SK-N-SH (cell line): ENCODE measurements at regions not wholly inside any gene's neighbourhood (a gene's known extent, or its start where the extent isn't known, plus 50 kb on each side); places are given as distances from the start of the nearest gene placed in this dataset.

Source experiments
- CTCF ChIP-seq: fragments of 200-600 bp; sonication (generic); IDR thresholded peaks from 2 replicates; pipeline ENCODE4 v1.6.1; 2017; ENCODE audit warnings: antibody characterized with exemption, mild to moderate bottlenecking, moderate library complexity
- EP300 ChIP-seq, 2 experiments: IDR thresholded peaks; 2 replicates each; pipeline versions ENCODE4 v1.4.0 to v1.6.1; 2012; ENCODE audit warnings: borderline replicate concordance in 1 of 2, low read depth in 1 of 2, low read length in 1 of 2
- EZH2phosphoT487 ChIP-seq: fragments of 200-600 bp; sonication (generic); IDR thresholded peaks from 2 replicates; pipeline ENCODE4 v1.6.1; 2017; ENCODE audit warnings: low read depth, mixed run types, mild to moderate bottlenecking, antibody characterized with exemption, moderate library complexity, borderline replicate concordance
- MAX ChIP-seq: IDR thresholded peaks from 2 replicates; pipeline ENCODE4 v1.4.0; 2012; ENCODE audit warnings: low read depth
- MXI1 ChIP-seq: IDR thresholded peaks from 2 replicates; pipeline ENCODE4 v1.6.1; 2012; ENCODE audit warnings: mild to moderate bottlenecking, low read depth, low read length, improper control_type of control experiment
- RAD21 ChIP-seq: IDR thresholded peaks from 2 replicates; pipeline ENCODE4 v1.6.1; 2012; ENCODE audit warnings: mild to moderate bottlenecking, low read length

- no peak for TF ChIP-seq RAD21
- no peak for TF ChIP-seq MXI1
- TF ChIP-seq EZH2phosphoT487 = no peak
- no peak for TF ChIP-seq CTCF
- no peak for TF ChIP-seq MAX
- no peak for TF ChIP-seq EP300 (IDR thresholded peaks at IDR 0.05; ENCODE audit: borderline replicate concordance in 1 of 2, low read depth in 1 of 2, low read length in 1 of 2)
Observed at GRCh38 chr4:33751050-33751449, 2493.3 kb downstream of the ARAP2 start.
